ENCODE measurements at regions not wholly inside any gene's neighbourhood (a gene's known extent, or its start where the extent isn't known, plus 50 kb on each side); places are given as distances from the start of the nearest gene placed in this dataset.

DNA sequence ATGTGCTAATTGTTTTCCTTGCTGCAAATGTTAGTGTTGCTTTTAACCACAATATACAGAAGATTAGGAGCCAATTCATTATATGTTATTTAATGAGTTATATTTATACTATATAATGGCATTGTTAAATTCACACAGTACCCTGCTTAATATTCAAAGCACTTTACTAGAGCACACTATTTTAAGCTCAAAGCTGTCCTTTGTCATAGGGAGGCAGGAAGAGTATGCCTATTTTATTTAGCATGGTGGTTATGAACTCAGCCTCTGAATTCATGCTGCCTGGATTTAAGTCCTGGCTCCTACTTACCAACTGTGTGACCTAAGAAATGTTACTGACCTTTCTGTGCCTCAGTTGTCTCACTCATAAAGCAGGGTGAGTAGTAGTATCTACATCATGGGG lies 80.5 kb downstream of the FASTKD2 start:
- H3K27ac ChIP-seq: no peak overlapping the region
- intact Hi-C loops (cut with DNase I): no loop called here
- H3K4me3 ChIP-seq: no peak overlapping the region
- no peak for DNase-seq (ENCODE audit: low spot score in 2 of 2)
- no peaks in the 10 kb centered on the region for H3K4me1 ChIP-seq
- H3K36me3 ChIP-seq: no peaks in the 10 kb centered on the region
- no peak for TF ChIP-seq CTCF (IDR thresholded peaks at IDR 0.05)
- no peaks in the 10 kb centered on the region for H3K9me3 ChIP-seq
- H3K27me3 ChIP-seq: no peaks in the 10 kb centered on the region

DNA sequence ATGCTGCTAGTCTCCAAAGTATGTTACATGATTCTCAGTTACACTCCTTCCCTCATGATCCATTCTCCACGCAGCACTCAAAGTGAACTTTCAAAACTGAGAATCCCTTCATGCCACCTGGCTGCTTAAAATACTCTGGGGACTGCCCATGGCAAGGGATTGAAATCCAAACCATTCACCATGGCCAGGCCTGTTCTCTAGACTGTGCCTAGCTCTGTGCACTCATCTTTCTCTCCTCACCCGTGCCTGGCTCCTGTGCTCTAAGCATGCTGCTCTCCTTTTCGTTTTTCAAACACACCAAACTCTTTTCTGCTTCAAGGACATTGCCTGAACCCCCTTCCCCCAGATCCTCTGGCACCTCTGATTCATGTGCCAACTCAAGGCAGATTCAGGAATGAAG lies 80.9 kb downstream of the FASTKD2 start:
- Histone ChIP-seq H3K4me3 (no peak overlapping the region), H3K27me3 (no peaks in the 10 kb centered on the region), H3K27ac (no peak overlapping the region), H3K4me1 (no peaks in the 10 kb centered on the region), H3K36me3 (no peaks in the 10 kb centered on the region), H3K9me3 (no peaks in the 10 kb centered on the region)
- TF ChIP-seq CTCF (IDR thresholded peaks at IDR 0.05): no peak
- no peak for DNase-seq (ENCODE audit: low spot score in 2 of 2)
- intact Hi-C loops (cut with DNase I): no loop called here

GRCh38 chr2:206846981-206847834 lies 81.8 kb downstream of the FASTKD2 start:
- Histone ChIP-seq H3K27ac (no peak overlapping the region), H3K4me1 (no peaks in the 10 kb centered on the region), H3K36me3 (no peaks in the 10 kb centered on the region), H3K9me3 (no peaks in the 10 kb centered on the region), H3K4me3 (no peak overlapping the region), H3K27me3 (no peaks in the 10 kb centered on the region)
- no peak for TF ChIP-seq CTCF (IDR thresholded peaks at IDR 0.05)
- intact Hi-C loops (cut with DNase I): no loop called here
- DNase-seq (ENCODE audit: low spot score in 2 of 2): no peak

DNA sequence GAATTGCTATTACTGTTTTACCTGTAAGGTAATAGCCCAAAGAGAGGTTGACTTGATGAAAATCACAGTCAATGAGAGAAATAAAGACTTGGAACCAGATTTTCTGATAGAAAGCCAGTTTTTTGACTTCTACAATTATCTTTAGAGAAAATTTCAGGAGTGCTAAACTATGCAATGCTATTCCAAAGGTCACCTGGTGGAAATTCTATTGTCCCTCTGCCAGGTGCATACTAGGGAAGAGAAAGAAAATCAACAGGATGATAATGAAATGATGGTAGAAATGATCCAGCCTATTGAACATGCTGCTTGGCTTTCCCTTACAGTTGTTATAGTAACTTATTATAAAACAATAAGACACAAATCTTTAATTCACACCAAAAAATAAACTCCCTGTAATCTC lies 85.0 kb downstream of the FASTKD2 start:
- peaks cover 0 to under 1% of the 10 kb centered on the region in 2 donors for H3K4me1 ChIP-seq
- no peak for TF ChIP-seq CTCF (IDR thresholded peaks at IDR 0.05)
- no peak for DNase-seq (ENCODE audit: low spot score in 2 of 2)
- no peaks in the 10 kb centered on the region for H3K27me3 ChIP-seq
- intact Hi-C loops (cut with DNase I): no loop called here
- H3K4me3 ChIP-seq: no peak overlapping the region
- no peaks in the 10 kb centered on the region for H3K36me3 ChIP-seq
- no peaks in the 10 kb centered on the region for H3K9me3 ChIP-seq
- no peak overlapping the region for H3K27ac ChIP-seq

DNA sequence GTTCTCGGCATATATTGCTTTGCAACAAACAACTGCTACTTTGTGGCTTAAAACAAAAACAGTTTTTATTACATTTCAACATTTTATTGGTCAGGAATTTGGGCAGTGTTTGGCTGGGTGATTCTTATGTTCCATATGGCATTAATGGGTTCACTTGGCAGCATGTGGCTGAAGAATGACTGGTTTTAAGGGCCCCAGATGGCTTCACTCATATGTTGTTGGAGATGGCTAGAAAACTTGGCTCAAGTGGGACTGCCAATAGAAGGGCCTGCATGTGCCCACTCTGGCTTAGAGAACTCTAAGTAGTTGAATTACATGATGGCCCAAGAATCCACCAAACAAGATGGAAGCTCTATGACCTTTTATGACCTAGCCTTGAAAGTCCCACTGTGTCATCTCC lies 86.1 kb downstream of the FASTKD2 start:
- intact Hi-C loops (cut with DNase I): no loop called here
- DNase-seq (ENCODE audit: low spot score in 2 of 2): no peak
- Histone ChIP-seq H3K27me3 (no peaks in the 10 kb centered on the region), H3K9me3 (no peaks in the 10 kb centered on the region), H3K4me1 (peaks cover 0 to 9% of the 10 kb centered on the region in 2 donors), H3K36me3 (no peaks in the 10 kb centered on the region), H3K27ac (no peak overlapping the region), H3K4me3 (no peak overlapping the region)
- TF ChIP-seq CTCF (IDR thresholded peaks at IDR 0.05): no peak

Measured in ascending aorta (tissue), 2 donors.